ENCODE measurements at regions not wholly inside any gene's neighbourhood (a gene's known extent, or its start where the extent isn't known, plus 50 kb on each side); places are given as distances from the start of the nearest gene placed in this dataset.

DNA sequence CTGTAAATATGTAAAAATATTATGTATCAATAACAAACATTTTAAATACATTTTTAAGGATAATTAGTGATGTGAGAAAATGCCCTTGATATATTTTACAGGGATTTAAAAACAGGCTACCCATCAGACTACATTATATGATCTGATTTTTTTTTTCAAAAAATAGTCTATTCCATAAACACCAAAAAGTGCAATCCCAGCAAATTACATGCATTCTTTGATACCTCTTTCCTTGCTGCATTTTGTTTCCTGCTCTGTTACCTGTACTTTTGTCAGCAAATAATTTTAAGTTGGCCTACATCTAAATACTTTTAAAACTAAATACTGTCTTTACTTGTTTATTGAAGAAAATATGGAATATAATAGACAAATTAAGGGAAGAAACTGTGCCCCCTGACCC, 306.2 kb upstream of the ARID1B start:
- no peak for DNase-seq (ENCODE audit: low read depth)
- TF ChIP-seq MYC (IDR thresholded peaks at IDR 0.05; ENCODE audit: low read depth, low read length), result no peak
- TF ChIP-seq, protein P1, sequence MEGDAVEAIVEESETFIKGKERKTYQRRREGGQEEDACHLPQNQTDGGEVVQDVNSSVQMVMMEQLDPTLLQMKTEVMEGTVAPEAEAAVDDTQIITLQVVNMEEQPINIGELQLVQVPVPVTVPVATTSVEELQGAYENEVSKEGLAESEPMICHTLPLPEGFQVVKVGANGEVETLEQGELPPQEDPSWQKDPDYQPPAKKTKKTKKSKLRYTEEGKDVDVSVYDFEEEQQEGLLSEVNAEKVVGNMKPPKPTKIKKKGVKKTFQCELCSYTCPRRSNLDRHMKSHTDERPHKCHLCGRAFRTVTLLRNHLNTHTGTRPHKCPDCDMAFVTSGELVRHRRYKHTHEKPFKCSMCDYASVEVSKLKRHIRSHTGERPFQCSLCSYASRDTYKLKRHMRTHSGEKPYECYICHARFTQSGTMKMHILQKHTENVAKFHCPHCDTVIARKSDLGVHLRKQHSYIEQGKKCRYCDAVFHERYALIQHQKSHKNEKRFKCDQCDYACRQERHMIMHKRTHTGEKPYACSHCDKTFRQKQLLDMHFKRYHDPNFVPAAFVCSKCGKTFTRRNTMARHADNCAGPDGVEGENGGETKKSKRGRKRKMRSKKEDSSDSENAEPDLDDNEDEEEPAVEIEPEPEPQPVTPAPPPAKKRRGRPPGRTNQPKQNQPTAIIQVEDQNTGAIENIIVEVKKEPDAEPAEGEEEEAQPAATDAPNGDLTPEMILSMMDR (IDR thresholded peaks at IDR 0.05; ENCODE audit: low read depth, low read length), result no peak
- TF ChIP-seq, protein P2, sequence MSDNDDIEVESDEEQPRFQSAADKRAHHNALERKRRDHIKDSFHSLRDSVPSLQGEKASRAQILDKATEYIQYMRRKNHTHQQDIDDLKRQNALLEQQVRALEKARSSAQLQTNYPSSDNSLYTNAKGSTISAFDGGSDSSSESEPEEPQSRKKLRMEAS (IDR thresholded peaks at IDR 0.05; ENCODE audit: low read depth, low read length), result no peak
- no peak overlapping the region for H3K4me3 ChIP-seq (ENCODE audit: low read depth, low read length)

DNA sequence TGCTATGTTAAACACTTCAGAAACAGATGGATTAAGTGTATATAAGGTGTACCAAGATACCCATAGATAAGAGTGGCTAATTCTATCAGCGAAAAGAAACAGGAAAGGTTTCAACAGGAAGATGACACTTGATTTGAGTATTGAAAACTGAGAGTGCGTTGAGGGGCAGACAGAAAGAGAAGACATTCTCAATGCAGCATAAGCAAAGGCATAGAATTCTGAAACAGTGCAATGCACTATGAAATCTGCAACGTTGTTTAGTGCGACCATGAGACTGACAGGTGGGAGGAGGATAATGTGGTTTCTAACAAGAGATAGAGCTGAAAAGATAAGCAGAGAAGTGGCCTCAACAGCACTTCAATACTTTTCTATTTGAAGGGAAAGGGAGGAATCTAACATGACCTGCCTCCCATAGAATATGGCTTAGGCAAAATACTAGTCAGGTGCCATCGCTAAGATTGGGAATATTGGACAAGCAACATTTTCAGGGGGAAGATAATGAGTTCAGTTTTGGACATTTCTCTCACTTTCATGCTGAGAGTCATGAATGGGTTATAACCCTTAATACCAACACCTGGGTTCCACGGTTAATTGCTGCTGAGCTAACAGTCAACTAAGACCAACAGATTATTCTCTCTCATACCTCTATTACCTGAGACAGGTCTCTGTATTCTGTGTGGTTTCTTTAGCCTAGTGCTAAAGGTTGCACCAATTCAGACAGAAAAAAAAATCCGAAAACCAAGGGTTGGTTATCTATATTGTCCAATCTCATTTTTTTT, 312.9 kb upstream of the ARID1B start:
- H3K4me3 ChIP-seq (ENCODE audit: low read depth, low read length), result no peak overlapping the region
- no peak for TF ChIP-seq POLR2A (IDR thresholded peaks at IDR 0.05; ENCODE audit: extremely low read depth, insufficient read length)
- DNase-seq (ENCODE audit: low read depth), result no peak

DNA sequence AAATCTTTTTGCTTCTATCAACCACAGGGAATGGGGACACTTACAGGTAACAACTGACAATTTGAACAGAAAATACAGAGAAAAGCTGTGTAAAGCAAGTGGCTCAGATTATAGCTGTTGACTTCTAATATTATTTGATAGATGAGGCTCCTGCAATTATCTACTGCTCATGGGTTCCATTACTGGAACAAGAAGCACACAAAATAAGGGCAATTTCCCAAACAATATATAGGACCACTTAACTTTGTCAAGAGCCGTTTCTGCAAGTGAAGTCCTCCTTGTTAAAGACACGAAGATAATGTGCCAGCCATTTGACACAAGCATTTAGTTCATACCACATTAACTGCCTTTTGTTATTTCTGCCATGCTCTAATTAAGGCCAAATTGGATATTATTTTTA, 315.5 kb upstream of the ARID1B start:
- DNase-seq (ENCODE audit: low read depth), result no peak
- TF ChIP-seq, protein P2 (IDR thresholded peaks at IDR 0.05; ENCODE audit: low read depth, low read length), result no peak
- TF ChIP-seq POLR2A (IDR thresholded peaks at IDR 0.05; ENCODE audit: extremely low read depth, insufficient read length), result no peak
- TF ChIP-seq, protein P1 (IDR thresholded peaks at IDR 0.05; ENCODE audit: low read depth, low read length), result no peak
- no peak for TF ChIP-seq MYC (IDR thresholded peaks at IDR 0.05; ENCODE audit: low read depth, low read length)
- no peak overlapping the region for H3K4me3 ChIP-seq (ENCODE audit: low read depth, low read length)

DNA sequence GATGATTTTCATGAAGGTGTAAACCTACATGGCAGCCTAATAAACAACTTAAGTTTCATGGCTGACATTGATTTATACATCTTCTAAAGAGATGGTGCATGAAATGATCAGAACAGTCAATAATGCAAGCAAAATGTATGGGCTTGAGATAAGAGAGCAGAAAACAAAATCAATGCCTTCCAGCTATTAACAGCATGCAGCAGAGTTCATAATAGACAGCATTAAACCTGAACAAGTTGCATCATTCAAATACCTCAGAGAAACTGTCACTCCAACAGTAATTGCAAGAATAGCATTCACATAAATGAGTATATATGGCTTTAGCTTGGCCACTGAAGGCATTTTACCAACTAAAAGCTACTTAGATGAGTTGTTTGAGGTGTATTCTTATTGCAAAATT, 319.6 kb upstream of the ARID1B start:
- no peak overlapping the region for H3K4me3 ChIP-seq (ENCODE audit: low read depth, low read length)
- TF ChIP-seq MYC (IDR thresholded peaks at IDR 0.05; ENCODE audit: low read depth, low read length) (no peak), POLR2A (IDR thresholded peaks at IDR 0.05; ENCODE audit: extremely low read depth, insufficient read length) (no peak)
- TF ChIP-seq, protein P1 (IDR thresholded peaks at IDR 0.05; ENCODE audit: low read depth, low read length), result no peak
- TF ChIP-seq, protein P2 (IDR thresholded peaks at IDR 0.05; ENCODE audit: low read depth, low read length), result no peak
- DNase-seq (ENCODE audit: low read depth), result no peak

DNA sequence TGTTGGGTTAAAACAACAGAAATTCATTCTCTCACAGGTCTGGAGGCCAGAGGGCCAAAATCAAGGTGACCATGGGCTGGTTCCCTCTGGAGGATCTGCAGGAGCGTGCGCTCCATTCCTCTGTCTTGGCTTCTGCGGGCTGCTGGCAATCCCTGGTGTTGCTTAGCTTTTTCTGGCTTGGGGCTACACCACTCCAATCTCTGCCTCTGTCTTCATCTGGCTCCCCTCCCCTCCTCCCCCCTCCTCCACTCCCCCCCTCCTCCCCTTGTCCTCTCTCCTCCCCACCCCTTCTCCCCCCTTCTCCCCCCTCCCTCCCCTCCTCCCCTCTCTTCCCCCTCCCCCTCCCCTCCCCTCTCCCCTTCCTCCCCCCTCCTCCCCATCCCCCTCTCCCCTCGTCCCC, 321.3 kb upstream of the ARID1B start:
- H3K4me3 ChIP-seq (ENCODE audit: low read depth, low read length), result no peak overlapping the region
- TF ChIP-seq, protein P1 (IDR thresholded peaks at IDR 0.05; ENCODE audit: low read depth, low read length), result no peak
- TF ChIP-seq MYC (IDR thresholded peaks at IDR 0.05; ENCODE audit: low read depth, low read length) (no peak), POLR2A (IDR thresholded peaks at IDR 0.05; ENCODE audit: extremely low read depth, insufficient read length) (no peak)
- TF ChIP-seq, protein P2 (IDR thresholded peaks at IDR 0.05; ENCODE audit: low read depth, low read length), result no peak
- DNase-seq (ENCODE audit: low read depth), result no peak

DNA sequence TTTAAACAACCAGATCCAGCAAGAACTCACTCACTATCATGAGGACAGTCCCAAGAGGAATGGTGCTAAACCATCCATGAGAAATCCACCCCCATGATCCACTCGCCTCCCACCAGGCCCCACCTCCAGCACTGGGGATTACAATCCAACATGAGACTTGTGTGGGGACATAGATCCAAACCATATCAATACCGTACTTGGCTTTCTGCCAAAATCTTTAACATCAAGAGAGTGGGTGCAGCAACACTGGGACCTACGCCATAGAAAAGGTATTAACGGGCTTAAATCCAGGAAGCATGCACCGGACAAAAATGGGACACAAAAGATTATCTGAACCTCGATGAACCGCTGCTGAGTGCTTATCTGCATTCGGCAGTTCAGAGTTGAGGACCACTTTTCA, 322.3 kb upstream of the ARID1B start:
- TF ChIP-seq MYC (IDR thresholded peaks at IDR 0.05; ENCODE audit: low read depth, low read length), result no peak
- TF ChIP-seq, protein P1 (IDR thresholded peaks at IDR 0.05; ENCODE audit: low read depth, low read length), result no peak
- no peak for TF ChIP-seq POLR2A (IDR thresholded peaks at IDR 0.05; ENCODE audit: extremely low read depth, insufficient read length)
- TF ChIP-seq, protein P2 (IDR thresholded peaks at IDR 0.05; ENCODE audit: low read depth, low read length), result no peak
- H3K4me3 ChIP-seq (ENCODE audit: low read depth, low read length), result no peak overlapping the region
- DNase-seq (ENCODE audit: low read depth), result no peak
